NCI-H187 treated with DMSO at 0.1 percent for 48 hours (cell line): ENCODE measurements at regions not wholly inside any gene's neighbourhood (a gene's known extent, or its start where the extent isn't known, plus 50 kb on each side); places are given as distances from the start of the nearest gene placed in this dataset.

Experiments
- DNase-seq: peaks from one replicate; lab custom pipeline; 2025; lab: John Stamatoyannopoulos, UW

DNA sequence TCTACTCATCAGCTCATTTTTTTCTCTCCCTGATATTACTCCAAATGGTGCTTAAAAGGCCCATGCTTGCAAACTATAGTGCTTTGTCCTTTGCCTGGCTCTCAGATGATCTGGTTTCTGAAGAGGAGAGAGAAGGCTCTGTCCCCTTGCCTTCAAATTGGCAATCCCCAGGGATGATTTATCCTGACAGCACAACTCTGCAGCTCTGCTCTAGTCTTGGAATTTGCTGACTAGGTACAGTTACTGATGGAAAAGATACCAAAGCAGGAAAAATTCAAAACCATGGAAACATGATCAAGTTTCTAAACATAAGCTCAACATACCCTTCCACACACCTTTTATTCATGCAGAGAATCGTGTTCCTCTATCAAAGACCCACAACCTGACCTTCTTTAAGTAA, 106.7 kb upstream of the CADPS start:
- DNase-seq = no peak

GRCh38 chr3:62982795-62983455, 107.7 kb upstream of the CADPS start:
- no peak for DNase-seq

DNA sequence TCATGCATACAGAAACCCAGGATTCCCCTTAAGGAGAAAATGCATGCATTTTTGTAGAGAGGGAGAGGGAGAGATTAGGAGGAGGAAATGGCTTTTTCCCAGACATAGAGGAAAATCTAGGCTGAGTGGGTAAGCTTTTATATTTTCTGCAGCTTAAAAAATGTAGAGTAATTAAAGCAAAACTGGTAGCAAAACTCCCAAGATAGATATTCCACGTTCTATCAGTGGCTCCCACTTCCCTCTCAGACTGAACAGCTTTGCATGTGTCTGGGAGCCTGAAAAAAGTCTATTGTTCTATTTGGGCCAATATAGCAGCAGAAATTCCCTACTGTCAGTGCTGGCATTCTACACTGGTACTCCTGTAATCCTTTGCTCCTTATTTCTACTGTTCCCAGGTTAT, 110.8 kb upstream of the CADPS start:
- DNase-seq = no peak

DNA sequence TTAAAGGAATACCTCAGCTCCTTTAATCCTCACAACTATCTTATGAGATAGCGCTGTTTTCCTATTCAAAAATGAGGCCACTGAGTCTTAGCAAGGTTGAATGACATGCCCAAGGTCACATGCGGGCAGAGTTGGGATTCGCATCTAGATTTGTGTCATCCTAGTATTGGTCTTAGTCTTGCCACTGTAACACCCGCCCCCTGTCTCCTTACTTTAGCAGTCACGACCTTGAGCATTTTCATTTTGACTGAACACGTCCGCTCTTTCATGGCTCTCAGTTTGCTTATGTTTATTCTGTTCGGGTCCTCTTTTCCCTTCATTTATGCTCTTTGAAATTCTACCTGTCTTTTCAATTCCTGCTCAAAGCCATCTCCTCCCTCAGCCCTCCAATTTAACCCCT, 112.5 kb upstream of the CADPS start:
- no peak for DNase-seq

DNA sequence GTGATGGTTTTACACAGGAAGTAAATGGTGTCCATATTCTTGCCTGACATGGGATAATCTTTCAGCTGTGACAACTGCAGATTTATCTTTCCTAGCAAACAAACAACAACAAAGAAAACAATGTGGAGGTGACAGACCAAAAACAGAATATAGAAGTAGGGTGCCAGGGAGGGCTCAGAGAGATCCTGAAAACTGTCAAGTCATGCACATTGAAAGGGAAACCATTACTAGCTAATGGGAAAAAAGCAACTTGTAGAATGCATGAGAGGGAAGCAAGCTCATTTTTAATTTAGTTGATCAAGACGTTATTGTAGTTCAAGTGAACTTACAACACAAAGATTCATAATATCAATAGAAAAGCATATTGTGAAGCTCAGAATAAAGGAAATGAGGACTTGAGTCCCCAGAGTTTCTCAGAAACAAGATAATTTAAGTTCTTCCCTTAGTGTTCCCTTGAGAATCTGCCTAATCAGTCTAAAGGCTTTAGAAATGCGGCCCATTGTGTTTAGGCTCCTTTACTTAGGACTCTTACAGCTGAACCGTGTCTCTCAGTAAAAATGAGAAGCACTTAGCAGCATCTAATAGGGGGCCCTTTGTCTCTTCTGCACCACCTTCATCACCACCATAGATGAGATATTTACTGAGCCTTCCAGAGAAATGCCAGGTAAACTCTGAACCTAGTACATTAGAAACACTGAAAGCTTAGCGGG, 115.6 kb upstream of the CADPS start:
- DNase-seq = peak; percentile 71

- DNase-seq = no peak
Observed at GRCh38 chr3:62992520-62992919, 117.3 kb upstream of the CADPS start.

DNA sequence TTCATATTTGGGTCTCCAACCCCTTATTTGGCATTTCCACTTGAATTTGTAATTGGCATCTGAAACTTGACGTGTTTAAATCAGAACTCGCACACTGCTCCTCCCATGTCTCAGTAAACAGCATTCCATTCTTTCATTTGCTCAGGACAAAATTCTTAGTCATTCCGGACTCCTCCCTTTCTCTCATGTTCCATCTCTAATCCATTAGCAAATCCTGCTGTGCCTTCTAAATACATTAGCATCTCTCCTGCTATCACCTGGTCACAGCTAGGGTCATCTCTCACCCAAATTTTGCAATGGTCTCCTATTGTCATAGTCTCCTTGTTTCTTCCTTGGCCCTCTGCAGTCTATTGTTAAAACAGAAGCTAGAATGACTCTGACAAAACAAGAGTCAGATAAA, 119.9 kb upstream of the CADPS start:
- DNase-seq = no peak

DNA sequence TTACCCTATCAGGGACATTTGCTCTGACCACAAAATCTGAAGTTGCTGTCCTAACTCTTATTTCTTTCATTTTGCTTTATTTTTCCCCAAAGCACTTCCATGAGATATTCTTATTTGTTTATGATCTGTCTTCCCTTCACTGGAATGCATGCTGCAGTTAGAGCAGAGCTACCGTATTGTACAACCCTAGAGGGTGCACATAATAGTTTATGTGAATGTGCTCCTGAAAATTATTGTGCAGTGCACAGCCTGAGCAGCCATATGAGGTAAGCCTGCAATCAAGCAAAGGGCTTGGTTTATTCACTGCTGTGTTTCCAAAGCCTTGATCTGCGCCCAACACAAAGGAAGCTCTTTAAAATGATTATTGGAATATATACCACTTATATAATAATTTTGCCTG, 120.3 kb upstream of the CADPS start:
- DNase-seq = no peak

GRCh38 chr3:62997369-62997768, 122.2 kb upstream of the CADPS start:
- DNase-seq = no peak

DNA sequence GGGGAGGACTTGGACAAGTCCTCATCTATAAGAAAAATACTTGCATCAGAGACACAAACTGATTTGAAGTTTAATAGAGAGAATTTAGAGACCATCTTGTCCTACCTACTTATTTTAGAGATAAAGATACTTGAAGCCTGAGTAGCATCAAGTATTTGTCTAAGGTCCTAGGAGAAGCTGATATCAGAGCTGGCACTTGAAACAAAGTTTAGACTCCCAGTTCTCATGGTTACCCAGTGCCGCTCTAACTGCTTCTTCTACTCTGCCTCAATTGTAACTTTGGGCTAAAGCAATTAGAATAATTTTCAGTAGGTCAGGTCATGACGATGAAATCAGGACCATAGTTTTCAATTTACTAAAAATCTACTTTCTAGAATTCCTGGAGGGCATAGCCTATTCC, 123.9 kb upstream of the CADPS start:
- DNase-seq = no peak

DNA sequence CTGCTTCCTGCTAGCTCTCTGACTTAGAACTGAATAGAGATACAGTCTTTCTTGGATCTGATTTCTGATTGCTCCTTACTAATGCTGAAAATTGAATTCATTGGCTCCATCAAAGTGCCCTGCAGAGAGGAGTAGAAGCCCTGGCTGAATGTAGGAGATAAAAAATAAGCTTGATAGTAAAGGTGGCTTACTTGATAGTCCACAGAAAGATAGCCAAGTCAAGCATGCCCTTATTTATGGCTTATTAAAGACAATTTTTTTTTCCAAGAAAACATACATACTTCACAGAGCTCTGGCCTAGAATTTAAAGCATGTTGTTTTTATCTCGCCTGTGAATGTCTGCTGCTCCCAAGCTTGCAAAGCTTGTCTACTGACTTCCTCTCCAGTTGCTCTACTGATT, 124.6 kb upstream of the CADPS start:
- DNase-seq = no peak

- DNase-seq = no peak
Observed at GRCh38 chr3:63004448-63004847, 129.2 kb upstream of the CADPS start.

- DNase-seq = peak; percentile 3
Observed at GRCh38 chr3:63015614-63016309, 140.5 kb upstream of the CADPS start.

GRCh38 chr3:63022114-63022513, 146.9 kb upstream of the CADPS start:
- DNase-seq = no peak

- no peak for DNase-seq
Observed at GRCh38 chr3:63026722-63027121, 151.5 kb upstream of the CADPS start.

GRCh38 chr3:63029326-63029725, 154.1 kb upstream of the CADPS start:
- DNase-seq = no peak

- no peak for DNase-seq
Observed at GRCh38 chr3:63029921-63030320, 154.7 kb upstream of the CADPS start.

- no peak for DNase-seq
Observed at GRCh38 chr3:63030666-63031065, 155.4 kb upstream of the CADPS start.

DNA sequence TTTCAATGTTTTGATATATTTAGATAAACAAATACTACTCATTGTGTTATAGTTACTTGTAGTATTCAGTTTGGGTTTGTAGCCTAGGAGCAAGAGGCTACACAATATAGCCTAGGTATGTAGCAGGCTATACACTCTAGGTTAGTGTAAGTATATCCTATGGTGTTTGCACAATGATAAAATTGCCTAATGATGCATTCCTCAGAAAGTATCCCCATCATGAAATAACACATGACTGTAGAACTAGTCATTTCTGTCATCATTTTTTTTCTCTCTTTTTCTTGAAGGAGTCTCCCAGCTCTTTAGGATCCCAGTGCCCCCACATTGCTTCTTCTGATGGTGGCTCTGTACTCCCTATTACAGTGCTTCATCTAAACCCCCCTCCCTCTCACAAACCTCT, 157.7 kb upstream of the CADPS start:
- DNase-seq = no peak

DNA sequence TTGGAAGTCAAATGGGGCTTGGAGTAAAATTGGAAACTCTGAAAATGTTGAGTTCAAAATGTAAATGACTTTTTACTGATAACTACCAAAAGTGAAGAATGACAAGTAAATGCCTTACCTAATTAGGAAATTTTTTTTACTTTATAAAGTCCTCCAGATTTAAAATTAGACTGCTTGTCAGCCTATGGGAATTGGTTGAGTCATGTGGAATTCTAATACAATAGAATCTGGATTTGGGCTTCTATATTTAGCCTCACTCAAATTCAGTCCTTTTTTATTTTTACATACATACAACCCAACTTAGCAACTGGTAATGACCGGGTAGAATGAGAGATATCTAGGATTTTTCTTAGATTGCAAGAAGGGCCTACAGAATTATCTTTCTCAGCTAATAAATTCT, 158.9 kb upstream of the CADPS start:
- no peak for DNase-seq

DNA sequence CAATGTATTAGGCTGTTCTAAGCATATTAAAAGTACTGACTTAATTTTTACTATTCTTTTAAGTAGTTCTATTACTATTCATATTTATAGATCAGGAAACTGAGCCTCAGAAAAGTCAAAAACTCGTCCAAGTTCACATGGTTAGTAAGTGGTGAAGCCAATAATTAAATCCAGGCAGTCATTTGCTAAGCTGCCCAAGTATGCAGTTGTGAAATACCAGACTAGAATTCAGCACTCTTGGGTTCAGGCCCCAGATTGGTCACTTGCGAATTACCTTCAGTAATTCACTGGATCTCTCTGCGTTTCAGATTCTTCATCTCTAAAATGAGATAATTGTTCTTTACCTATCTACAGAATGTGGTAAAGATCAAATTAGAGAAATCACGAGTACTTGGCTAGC, 161.9 kb upstream of the CADPS start:
- DNase-seq = no peak

DNA sequence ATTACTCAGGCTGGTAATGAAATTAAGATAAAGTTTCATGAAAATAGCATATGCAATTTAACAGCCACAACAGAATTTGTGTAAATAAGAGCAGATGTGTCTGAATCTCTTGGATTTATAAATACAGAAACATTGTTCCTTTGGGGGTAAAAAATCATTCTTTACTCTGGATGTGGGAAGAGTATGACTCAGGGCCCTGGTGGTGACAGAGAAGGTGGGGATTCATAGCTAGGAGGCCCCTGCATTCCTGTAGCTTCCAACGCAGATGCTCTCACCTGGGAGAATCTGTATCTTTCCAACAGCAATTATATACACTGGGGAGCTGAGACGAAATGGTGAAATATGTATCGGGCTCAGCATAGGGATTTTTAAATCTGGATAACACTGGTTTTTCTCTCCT, 167.6 kb upstream of the CADPS start:
- DNase-seq = no peak

DNA sequence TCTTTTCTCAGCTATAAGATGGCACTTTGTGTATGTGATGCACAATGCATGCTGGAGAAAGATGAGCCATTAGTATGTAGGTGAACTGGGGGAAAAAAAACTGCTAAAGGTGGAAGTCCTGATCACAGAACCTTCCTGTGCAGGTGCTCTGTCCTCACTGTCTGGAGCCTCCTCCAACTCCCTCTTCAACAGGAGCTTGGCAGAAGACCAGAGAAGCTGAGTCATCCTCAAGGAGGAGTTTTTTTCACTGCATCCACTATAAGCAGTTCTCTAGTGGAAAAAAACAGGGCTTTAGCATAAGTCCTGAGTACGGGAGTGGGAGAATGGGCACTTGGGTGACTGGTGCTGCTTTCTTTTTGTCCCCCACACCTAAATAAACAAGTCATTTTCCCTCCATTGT, 168.4 kb upstream of the CADPS start:
- no peak for DNase-seq
